ENCODE measurements at regions not wholly inside any gene's neighbourhood (a gene's known extent, or its start where the extent isn't known, plus 50 kb on each side); places are given as distances from the start of the nearest gene placed in this dataset.

GRCh38 chr12:124487834-124488165 is 79.6 kb downstream of the NCOR2 start:
- no peak for DNase-seq

- DNase-seq, result no peak
These were observed 80.2 kb downstream of the NCOR2 start for GRCh38 chr12:124487066-124487833.

GRCh38 chr12:124486346-124486963 is 81.0 kb downstream of the NCOR2 start:
- no peak for DNase-seq

GRCh38 chr12:124485371-124485770 is 82.0 kb downstream of the NCOR2 start:
- DNase-seq, result no peak

GRCh38 chr12:124484526-124484953 is 82.9 kb downstream of the NCOR2 start:
- DNase-seq, result no peak

GRCh38 chr12:124484067-124484466 is 83.3 kb downstream of the NCOR2 start:
- DNase-seq, result no peak

- no peak for DNase-seq
These were observed 84.3 kb downstream of the NCOR2 start for GRCh38 chr12:124482901-124483799.

GRCh38 chr12:124482567-124482893 is 84.9 kb downstream of the NCOR2 start:
- DNase-seq, result no peak

- DNase-seq, result no peak
These were observed 85.4 kb downstream of the NCOR2 start for GRCh38 chr12:124481772-124482566.

GRCh38 chr12:124481257-124481750 is 86.1 kb downstream of the NCOR2 start:
- DNase-seq, result no peak

GRCh38 chr12:124480469-124481256 is 86.7 kb downstream of the NCOR2 start:
- peak; percentile 50 for DNase-seq

GRCh38 chr12:124479680-124480468 is 87.5 kb downstream of the NCOR2 start:
- no peak for DNase-seq

- DNase-seq, result no peak
These were observed 88.3 kb downstream of the NCOR2 start for GRCh38 chr12:124478985-124479645.

- DNase-seq, result no peak
These were observed 89.0 kb downstream of the NCOR2 start for GRCh38 chr12:124478416-124478815.

- no peak for DNase-seq
These were observed 90.1 kb downstream of the NCOR2 start for GRCh38 chr12:124477107-124477915.

- DNase-seq, result no peak
These were observed 91.4 kb downstream of the NCOR2 start for GRCh38 chr12:124476011-124476400.

GRCh38 chr12:124475295-124476010 is 92.0 kb downstream of the NCOR2 start:
- DNase-seq, result no peak

- no peak for DNase-seq
These were observed 92.7 kb downstream of the NCOR2 start for GRCh38 chr12:124474709-124475108.

Measured in CD4-positive, alpha-beta T cell treated with Interleukin-10 for 1 hour (primary cell).